Stimulated activated CD8-positive, alpha-beta memory T cell treated with anti-CD3 and anti-CD28 coated beads, Interleukin-4, amount 100 ng/mL, for 48 hours (primary cell): ENCODE measurements at regions not wholly inside any gene's neighbourhood (a gene's known extent, or its start where the extent isn't known, plus 50 kb on each side); places are given as distances from the start of the nearest gene placed in this dataset.

ENCODE experiments used
- DNase-seq: peaks from one replicate; pipeline ENCODE4 v3.0.0-alpha.2; 2020

- no peak for DNase-seq
Observed at GRCh38 chr4:126553248-126553647, 1079.5 kb upstream of the INTU start.

DNA sequence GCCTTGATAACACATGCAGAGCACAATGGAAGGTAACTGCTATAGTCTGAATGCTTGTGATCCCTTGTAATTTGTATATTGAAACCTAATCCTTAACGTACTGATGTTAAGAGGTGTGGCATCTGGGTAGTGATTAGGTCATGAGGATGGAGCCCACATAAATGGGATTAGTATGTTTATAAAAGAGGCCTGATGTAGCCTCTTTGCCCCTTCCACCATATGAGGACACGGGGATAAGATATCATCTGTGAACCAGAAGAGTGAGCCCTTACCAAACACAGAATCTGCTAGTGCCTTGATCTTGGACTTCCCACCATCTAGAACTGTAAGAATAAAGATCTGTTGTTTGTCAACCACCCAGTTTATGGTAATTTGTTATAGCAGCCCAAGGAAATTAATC lies 1074.2 kb upstream of the INTU start:
- DNase-seq = no peak

DNA sequence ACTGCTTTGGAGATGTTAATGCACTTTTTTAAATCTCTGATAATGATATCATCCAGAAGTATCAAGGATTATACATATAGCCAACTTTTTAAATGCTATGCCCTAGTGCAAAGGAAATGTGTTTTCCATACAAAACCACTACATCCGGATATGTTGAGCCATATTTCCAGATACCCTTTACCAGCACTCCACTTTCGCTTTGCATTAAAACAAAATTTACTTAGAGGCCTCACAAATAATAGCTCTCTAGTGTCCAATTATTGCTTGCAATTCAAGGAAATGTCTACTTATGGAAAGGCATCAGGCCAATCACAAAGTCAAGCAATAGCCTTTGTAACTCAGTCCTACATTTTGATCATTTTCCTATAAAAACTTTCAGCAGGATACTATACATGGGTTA lies 1072.8 kb upstream of the INTU start:
- no peak for DNase-seq

- DNase-seq = no peak
Observed at GRCh38 chr4:126560794-126561193, 1072.0 kb upstream of the INTU start.

GRCh38 chr4:126563389-126563788 lies 1069.4 kb upstream of the INTU start:
- no peak for DNase-seq

DNA sequence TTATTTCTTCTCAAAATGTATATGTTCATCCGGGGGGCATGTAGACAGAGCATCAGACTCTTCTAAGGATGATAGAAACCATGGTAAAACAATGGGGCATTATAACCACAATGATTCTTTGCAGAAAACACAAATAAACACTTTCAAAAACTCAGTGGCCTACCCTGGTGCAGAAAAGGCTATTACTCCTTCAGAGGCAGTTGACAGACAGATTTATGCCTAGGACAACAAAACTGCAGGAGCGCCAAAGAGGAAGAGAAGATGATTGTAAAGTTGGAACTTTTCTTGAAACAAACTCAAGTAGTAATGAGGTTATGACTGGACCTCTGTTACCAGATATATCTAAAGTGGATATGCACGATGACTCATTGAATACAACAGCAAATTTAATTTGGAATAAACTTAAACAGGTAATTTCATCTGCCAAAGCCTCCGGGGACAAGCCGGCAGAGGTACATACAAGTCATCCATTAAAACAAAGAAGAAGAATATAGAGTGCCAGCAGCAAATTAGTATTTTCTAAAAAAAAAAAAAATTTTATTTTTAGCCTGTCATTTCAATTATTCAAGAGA lies 1068.4 kb upstream of the INTU start:
- no peak for DNase-seq

GRCh38 chr4:126568652-126569570 lies 1063.8 kb upstream of the INTU start:
- DNase-seq = no peak

DNA sequence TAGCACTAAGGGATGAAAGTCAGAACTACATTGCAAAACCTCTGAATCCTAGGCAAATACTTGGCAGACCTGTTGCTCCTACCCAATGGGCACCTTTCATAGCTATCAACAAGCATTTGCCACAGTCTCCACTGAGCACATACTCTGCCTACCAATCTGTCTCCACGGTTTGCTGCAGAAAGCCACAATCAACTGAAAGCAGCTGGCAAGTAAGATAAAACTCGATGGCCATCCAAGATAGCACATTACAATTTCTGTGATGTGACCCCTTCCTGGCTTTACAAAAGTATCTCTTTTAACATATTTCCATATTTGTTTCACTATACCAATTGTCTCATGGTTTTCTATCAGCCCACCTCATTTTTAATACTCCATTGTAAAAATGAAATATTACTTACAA lies 1060.5 kb upstream of the INTU start:
- DNase-seq = no peak

DNA sequence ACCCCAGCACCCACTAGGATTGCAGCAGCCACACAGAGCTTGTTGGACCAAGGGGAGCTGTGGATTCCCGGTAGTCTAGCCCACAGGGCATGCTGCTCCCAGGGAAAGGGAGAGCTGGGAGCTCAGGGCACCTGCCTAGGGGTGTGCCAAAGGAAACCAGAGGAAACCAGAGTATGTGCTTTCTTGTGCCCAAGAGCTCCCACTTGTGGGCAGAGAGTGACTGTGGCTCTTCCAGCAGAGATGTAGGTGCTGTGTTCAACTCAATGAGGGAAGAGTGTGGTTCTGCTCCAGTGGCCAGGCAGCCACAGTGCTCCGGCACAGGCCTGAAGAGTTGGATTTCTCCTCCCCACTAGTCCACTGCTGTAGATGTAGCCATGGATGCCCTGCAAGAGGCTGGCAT lies 1050.0 kb upstream of the INTU start:
- DNase-seq = no peak

GRCh38 chr4:126583509-126583908 lies 1049.2 kb upstream of the INTU start:
- no peak for DNase-seq

DNA sequence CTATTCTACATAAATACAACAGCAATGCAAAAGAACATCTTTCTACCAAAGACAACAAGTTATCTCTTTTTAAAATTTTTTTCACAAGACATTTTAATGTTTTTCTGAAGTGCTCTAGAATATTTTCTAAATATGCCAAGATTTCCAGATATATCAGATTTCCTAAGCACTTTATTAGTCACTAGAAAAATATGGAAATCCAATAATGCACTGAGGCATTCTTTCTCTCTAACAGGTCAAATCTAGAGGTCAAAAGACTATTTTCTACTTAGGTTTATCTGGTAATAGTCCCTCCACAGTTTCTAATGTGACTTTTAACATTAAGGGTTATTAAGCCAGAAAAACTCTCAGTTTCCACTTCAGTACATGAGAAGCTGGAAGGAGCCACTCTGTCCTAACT lies 1041.2 kb upstream of the INTU start:
- no peak for DNase-seq

DNA sequence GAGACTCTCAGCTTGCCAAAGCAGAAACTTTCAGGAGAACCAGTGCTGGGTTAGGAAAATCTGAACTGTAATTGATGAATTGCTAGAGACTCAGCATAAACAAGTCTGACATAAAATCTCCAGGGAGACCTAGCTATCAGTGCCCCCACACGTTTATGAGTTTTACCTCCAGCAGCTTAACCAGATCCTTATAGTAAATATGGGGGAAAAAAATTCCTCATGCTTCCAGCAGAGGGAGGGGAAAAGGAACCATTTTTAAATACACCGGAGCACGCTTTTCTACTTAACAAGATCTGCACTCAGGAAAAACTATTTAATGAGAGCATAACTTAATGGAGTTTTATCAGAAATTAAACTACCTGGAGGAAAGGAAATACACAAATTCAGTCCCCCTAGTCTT lies 1040.7 kb upstream of the INTU start:
- DNase-seq = no peak

DNA sequence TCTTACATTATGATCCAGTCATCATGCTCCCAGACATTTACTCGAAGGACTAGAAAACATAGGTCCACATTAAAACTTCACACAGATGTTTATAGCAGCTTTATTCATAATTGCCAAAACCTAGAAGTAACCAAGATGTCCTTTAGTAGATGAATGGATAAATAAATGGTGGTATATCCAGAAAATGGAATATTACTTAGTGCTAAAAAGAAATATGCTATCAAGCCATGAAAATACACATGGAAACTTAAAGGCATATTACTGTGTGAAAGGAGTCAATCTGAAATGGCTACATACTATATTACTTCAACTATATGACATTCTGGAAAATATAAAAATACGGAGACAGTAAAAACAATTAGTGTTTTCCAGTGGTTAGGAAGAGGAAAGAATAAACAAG lies 1039.1 kb upstream of the INTU start:
- DNase-seq = no peak

DNA sequence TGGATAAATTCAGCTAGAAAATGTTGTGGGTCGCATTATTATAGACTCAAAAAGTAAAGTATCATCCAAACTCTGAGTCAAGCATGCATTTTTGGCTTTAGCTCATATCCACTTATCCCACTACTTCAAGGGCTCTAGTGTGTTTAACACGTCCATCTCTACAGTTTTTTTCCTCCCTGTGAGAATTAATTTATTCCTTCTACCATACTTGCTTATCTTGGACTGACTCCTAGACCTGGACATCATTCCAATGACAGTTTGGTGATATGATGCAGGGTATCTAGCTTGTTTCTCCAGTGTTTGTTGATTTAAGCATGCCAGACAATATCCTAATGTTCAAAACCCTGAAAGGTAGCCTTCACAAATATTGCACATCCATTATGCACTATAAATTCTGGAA lies 1037.1 kb upstream of the INTU start:
- no peak for DNase-seq

DNA sequence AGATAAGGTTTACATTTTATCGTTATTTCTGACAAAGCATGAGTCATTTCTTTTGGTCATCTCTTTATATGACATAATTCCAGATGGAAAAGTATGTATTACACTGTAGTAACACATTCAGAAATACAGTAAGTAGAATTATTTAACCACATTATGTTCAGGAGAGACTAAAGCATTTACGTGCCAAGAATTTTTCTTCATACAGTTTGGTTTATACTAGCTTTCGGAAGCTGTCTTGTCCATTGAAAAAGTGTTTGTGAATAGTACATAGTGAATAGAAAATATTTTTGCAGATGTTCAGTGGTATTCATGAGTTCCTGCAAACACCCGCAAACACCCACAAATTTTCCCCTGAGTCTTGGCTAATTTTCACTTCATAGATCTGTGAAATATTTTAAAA lies 1033.0 kb upstream of the INTU start:
- no peak for DNase-seq

DNA sequence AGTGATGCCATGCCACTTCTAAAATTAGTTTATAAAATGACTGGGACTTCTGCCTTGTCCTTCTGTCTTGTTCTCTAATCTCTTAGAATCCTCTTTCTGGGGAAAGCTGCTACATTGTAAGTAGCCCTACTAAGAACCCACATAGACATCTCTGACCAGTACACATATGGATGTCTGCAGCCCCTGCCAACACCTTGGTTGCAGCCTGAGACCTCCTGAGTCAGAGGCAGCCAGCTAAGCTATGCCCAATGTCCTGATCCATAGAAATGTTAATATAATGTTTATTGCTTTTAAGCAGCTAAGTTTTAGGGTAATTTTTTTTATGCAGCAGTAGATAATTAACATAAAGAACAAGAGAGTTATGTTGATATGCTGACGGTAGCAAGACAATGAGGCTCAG lies 1029.5 kb upstream of the INTU start:
- DNase-seq = no peak

DNA sequence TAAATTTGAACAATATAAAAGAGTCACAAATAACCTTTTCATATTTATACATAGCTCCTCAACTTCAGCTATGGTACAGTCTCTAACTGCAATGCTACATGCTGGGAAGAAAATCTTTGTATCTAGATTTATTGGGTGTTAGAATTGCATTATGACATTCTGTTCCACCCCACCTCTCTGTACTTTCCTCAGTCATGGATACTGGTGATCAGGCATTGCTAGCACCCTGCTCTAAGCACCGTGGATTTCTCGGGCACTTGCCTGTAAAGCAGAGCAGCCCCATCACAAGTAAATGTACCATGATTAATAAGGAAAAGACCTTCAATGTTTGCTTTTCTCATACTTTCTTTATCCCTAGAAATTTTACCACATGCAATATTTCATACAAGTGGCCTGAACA lies 1028.9 kb upstream of the INTU start:
- DNase-seq = no peak

GRCh38 chr4:126604268-126604867 lies 1028.4 kb upstream of the INTU start:
- no peak for DNase-seq

DNA sequence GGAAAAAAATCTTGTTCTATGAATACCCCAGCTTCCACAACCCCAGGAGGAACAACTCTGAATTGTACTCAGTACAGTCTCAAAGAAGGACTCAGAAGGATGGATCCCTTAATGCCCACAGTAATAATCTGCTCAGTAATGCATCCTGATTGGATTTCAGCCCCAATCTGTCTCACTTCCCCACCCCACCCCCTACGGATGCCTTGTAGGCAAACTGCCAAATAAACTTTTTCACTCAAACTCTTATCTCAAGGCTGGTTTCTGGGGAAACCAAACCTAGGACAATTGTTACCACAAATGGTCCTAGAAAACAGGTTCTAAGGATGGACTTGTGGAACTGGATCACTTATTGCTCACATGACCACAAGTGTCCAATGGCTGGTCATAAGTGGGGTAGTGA lies 1021.8 kb upstream of the INTU start:
- DNase-seq = no peak

- no peak for DNase-seq
Observed at GRCh38 chr4:126611900-126612299, 1020.9 kb upstream of the INTU start.

GRCh38 chr4:126614356-126614855 lies 1018.4 kb upstream of the INTU start:
- DNase-seq = no peak

- DNase-seq = no peak
Observed at GRCh38 chr4:126616795-126617194, 1016.0 kb upstream of the INTU start.

- no peak for DNase-seq
Observed at GRCh38 chr4:126627255-126627654, 1005.5 kb upstream of the INTU start.

- no peak for DNase-seq
Observed at GRCh38 chr4:126628933-126629332, 1003.8 kb upstream of the INTU start.
